TTC549 (cell line): ENCODE measurements at regions not wholly inside any gene's neighbourhood (a gene's known extent, or its start where the extent isn't known, plus 50 kb on each side); places are given as distances from the start of the nearest gene placed in this dataset.

ENCODE experiments used
- FAIRE-seq: peaks from 2 replicates; lab custom pipeline; 2012; peaks lifted over from hg19 to GRCh38; lab: Jason Lieb, UNC

DNA sequence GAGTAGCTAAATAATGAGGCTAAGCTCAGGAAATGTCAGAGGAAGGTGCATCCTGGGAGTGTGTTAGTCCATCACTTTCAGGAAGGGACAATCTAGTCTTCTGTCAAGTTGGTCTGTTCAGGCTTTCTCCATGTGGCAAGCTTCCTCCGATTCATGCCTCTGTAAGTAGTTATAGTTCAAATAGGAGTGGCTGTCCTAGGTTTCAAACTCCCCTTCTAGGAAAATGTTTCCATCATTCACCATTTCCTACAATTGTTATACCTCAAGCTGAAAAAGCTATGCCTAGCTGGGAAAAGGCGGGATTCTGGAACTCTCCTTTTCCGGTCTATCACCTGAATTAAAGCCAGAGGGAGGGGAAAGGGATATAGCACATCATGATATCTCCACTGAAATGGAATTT is 287.7 kb upstream of the ZSWIM2 start:
- FAIRE-seq: no peak

DNA sequence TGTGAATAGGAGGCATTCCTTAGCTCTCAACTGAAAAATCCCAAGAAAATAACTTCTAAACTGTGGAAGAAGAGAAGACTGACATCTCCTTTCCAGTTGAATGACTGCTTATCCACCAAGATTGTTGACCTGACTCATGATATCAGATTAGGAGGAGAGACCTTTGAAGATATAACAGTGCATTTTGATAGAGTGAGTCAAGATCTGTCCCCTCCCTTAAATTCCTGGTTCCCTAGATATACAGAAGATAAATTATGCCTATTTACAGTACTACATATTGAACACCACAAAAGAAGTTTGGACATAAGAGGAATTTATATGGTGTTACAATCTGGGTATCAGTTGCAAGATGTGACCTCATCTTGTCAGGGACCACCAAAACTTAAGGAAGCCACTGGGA is 285.3 kb upstream of the ZSWIM2 start:
- FAIRE-seq: no peak

DNA sequence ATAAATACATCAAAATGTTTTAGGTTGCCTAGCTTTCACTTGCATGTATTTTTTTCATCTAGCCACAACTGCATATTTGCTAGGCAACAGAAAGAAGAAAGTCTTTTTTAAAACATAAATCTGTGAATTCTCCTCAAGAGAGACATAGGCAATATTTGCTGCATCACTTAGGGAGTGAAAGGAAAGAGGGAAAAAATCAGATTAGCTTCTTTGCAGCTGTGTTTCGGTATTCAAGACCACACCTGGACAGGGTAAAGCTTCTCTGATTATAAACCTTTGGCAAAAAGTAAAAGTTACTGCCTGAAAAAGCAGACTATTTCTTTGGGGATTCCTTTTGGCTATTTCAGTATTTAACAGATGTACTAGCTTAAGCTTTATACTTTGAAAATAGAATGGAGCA is 280.9 kb upstream of the ZSWIM2 start:
- FAIRE-seq: no peak

DNA sequence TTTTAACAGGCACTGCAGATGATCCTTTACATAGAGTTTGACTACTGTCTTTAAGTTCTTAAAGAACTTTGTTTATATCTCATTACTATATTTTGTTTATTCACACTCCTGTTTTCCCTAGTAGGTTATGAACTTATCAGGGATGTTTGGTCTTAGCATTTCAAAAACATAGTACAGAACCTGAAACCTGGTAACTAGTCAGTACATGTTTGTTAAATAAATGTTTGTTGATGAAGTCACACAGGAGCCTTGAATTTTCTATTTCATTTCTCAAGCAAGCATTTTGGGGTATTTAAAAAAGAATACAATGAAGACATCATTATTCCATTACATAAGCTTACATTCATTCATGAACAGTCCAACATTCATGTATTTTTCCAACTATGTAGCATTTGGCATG is 280.3 kb upstream of the ZSWIM2 start:
- FAIRE-seq: no peak

DNA sequence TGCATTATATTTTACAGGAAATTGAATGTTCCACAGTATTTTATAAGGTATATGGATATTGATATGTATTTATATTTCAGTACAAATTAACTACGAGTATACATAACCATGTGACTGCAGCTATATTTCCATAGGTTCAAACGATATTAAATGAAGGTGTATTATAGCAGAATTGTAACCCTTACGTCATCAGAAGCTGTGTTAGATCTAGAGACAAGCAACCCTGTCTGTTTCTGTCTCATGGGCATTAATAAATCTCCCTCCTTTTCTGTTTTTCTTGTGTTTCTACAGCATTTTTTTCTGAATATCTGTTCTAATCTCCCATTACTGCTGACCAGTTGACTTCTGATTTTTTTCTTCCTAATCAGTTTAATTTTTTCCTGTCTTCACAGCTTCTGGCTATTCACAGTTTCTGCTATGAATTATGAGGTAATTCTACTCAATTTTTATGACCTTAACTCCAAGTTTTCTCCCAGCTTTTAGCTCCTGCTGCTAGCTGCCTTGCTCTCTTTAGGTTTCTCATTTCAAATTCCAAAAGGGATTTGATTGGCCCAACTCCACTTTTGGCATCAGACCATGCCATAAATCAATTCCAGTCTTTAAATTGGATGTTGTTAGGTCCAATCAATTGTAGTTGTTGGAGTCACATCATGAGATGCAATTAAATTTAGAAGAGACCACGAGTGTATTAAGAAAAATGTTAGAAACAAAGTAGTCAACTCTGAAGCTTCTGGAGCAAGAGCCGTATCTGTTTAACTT is 277.5 kb upstream of the ZSWIM2 start:
- no peak for FAIRE-seq

DNA sequence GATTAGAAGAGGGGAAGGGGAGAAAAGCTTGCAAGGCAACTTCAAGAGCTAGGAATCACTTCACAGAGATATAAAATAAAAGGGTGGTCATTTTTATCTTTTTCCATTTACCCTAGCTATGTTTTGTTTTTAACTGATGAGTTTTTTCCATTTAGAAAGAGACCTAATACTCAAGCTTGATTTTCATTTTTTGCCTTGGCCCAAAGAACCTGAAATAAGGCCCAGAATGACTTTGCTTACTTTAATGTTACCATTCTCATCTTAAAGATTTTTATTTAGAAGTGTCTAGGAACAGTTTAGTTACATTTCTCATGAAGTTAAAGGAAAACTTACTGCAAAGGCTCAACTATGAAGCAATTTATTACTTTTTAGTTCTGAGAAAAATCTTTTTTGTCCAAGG is 276.3 kb upstream of the ZSWIM2 start:
- FAIRE-seq: no peak

DNA sequence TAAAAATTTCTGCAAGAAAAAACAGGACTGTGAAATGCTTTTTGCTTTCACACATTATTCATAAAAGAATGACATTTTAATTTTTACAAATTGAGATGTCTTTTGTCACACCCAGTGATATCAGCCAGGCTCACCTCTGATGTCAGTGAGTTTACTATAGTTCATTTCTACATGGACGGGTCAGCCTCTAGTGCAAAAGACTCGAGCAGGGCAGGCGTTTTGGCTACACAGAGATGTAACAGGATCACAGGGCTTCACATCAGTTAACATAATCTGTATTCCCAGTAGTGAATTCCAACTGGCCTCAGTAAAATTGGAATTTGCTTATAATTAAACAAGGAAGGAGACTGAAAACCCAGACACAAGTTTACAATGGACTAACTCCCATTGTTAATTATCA is 275.6 kb upstream of the ZSWIM2 start:
- FAIRE-seq: no peak

DNA sequence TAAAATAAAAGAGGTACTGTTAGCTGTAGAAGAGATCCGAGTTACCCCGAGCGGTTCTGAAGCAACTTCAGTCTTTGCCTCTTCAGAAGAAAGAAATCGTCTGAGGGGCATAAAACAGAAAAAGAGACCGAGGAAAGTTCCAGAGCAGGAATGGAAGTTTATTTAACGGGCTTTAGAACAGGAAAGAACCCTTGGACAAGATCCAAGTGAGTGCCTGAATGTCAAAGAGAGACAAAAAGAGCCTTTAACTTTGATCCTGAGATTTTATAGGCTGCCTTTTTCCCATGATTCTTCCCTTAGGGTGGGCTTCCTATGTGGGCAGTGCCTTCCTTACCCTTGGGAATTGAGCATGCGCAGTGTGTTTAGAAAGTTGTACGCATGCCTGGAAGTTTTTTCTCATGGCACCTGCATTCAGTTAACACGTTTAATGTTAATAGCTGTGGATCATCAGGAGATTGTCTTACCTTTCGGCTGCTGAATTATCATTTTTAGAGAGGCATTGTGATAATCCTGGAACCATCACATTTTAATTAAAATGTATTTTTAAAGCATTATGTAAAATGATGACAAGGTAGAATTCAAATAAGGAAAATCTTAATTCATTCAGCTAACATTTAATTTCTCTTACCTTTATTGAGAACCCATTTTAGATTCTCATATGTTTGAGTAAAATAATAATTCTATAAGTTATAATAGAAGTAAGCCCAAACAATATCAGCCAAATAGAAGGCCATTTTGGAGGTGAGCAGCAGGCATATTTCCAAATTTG is 269.5 kb upstream of the ZSWIM2 start:
- no peak for FAIRE-seq

DNA sequence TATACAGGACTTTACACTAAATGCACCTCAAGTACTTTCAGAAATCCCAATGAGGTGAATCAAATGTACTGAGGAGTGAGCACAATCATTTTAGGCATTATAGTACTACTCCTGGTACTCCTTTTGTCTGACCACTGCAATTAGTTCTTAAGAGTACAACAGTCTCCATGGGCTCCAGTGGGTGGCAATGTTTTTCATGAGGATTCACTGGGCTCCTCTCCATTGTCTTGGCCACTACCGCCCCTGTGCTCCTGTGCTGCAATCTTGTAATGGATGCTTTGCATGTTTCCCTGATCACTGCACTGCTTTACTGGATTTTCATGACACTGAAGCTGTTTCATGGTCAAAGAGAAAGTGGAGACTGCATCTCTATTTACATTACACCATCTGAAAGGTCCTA is 268.5 kb upstream of the ZSWIM2 start:
- no peak for FAIRE-seq

DNA sequence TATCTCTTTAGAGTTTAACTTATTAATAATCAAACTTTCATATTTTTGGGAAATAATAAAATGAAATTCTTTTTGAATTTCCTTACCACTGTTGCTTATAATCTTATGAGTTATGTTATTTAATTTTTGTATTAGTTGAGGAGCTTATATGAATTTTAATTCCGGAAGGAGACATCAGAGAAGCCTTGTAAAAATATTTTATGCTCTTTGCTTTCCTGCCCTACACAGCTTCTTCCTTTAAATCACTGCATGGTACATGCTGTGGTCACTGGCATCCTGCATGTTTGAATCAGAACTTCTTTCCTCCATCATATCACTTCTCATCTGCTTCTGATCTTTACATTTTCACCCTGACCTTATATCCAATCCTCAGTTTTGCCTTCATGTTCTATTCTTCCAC is 266.7 kb upstream of the ZSWIM2 start:
- no peak for FAIRE-seq

DNA sequence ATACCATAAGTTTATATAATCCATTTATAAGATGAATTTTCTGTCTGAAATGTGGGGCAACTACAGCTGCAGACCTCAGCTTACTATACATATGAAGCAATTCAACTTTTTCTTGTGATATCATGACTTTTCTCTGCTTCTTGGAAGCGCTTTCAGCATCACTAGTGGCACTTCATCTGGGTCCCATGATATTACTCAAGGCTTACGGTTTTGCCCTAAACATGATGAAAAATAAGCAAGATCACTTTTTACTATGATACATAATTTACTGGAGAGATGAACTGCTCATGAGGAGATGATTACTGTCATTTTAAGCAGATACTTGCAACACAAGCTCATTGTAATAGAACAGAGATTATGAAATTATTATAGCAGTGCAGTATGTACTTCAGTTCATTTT is 258.0 kb upstream of the ZSWIM2 start:
- FAIRE-seq: no peak

DNA sequence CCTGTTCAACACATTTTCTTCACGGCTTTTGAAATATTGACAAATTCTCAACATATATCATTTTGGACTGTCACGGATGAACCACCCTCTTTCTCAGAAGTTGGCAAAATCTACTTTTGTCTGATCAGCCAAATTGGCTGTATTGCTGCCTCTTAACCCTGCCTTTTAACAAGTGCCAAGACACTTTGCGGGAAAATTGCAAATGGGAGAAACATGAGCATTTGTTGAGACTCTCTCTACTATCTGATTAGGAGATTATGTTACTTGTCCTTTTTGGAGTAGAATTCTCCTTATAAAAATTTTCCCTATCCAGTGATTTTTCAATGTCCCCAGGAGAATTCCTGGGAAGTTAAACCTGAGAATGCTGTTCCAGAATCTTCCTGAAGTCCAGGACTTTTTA is 256.2 kb upstream of the ZSWIM2 start:
- FAIRE-seq: no peak

DNA sequence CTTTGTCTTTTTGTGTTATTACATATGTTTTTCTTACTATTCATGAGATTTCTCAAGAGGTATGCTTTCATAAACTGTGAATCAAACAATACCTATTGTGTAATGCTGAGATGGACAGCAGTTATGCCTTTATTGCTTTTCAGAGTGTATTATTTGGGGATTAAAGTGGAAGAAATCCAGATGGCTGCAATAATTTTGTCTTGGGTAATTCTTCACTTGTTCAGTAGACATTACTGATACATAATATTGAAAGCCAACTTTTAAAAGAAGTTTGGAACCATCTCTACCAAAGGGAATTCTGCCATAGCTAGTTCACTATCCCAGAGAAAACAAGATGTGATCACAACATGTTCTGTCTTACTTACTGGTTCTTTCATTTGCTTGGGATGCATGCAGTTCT is 253.4 kb upstream of the ZSWIM2 start:
- no peak for FAIRE-seq

DNA sequence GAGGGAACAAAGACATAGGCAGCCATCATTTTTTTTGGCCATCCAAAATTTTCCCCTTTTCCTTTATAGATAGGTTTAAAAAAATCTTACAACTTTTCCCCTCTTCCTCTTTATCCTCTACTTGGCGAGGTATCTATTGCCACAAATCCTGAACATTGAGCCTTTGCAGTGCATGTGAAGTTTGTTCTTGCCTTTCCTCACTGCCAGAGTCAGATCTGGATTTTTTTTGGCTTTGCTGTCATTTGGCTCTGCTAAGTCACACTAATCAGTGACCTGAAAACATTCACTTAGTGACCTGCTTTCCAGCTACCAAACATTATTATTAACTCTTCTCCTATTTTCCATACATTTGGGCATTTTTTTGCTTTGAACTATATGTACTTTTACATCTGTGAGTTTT is 249.2 kb upstream of the ZSWIM2 start:
- FAIRE-seq: no peak

DNA sequence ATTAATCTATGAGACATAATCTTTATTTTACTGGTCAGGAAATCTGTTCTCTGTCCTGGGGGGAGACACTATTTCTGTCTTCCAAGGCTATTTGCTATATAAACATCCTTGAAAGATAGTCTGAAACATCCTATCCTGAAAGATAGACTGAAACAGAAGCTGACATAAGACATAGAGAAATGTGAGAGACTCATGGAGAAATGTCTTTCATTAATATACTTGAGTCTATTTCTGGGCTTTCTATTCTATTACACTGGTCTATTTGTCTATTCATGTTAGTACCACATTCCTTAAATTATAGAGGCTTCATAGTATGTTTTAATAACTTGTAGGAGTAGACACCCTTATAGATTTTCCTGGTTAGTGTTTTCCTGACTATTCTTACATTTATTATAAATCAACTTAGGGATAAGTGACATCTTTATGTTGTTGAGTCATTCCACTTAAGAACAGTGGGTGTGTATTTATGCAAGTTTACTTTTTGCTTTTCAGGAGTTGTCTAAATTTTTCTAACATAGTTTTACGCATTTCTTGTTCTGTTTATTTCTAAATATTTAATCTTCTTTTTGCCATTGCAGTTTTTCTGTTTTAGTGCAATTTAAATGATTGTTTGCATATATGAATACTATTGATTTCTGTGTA is 244.9 kb upstream of the ZSWIM2 start:
- no peak for FAIRE-seq

DNA sequence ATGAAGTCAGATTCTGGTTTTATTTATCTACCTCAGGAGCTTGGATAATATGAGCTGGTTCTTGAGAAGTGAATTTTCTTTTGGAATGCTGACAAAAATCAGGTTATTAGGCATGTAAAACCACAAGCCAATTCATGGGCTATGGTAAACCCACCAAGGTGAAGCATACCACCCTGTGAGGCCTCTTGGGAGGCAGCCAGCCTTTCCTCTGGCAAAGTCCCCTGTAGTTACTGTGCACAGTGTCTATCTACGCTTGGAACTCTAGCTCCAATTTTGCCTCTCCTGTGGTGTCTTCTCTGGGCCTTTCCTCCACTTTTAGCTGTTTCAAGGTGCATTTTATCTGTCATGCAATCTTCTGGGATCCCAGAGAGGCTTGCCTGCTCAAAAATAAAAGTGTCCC is 242.7 kb upstream of the ZSWIM2 start:
- no peak for FAIRE-seq

DNA sequence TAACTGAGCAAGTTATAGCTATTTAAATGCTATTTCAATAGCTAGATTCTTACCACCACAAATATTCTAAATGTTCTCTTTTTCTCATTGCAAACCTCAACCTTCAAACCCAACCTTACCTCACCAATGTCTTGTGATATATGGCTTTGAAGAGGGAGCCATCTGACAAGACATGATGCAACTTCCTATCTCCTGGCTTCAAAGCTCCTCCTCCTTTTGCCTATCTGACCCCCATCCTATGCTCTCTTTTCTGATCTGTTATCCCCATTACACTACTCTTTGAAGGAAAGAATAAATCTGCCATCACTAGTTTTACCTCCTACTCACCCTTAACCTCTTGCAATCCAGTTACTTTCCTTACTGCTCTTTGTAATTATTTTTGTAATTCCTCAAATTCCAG is 235.6 kb upstream of the ZSWIM2 start:
- FAIRE-seq: no peak

DNA sequence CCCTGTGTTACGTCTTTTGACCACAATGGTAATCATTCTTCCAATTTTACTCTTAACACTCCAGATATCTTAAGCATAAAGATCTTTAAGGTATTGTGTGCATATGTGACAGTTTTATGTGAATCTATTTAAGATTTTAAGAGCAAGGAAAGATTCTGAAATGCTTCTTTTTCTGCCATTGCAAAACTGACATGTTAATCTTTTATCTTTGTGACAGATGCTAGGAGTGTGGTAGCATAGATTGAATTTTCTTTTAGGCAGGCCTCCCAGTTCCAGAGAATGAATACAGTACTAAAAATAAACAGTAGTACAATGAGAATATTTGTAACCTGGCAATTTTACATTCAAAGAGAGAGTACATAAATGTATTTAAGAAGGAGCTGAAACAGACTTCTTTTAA is 232.5 kb upstream of the ZSWIM2 start:
- no peak for FAIRE-seq

DNA sequence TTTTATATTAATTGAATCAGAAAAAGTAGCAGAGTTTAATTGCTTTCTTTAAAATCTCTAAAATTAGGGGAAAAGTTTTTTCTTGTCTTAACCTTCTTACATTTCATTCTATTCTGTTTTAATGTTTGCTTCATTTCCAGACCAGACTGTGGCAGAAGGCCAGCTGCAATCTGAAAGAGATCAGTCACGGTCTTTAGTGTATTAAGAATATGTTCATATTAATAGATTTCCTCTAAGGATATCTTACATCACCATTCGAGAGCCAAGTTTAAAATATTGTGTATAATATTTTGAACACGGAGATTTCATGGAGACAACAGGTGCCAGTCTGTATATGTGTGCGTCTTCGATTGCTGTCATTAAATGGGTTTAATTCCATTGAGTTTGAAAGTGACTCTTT is 230.9 kb upstream of the ZSWIM2 start:
- FAIRE-seq: no peak

DNA sequence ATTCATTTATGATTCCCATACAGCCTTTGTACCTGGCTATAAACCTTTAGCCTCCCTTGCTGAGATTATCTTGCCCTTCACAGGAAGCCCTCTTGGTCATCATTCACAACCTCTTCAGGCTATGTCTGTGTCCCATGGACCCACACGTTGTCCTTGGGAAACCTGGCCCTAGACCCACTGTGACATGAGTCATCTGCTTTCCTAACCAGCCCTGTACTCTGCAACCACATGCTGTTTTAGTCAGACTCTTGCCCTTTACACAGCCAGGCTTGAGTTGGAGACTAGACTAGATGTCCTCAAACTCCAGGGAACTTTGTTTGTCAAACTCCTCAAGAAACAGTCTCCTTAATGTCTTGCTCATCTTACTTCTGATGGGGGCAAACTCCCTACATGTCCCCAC is 229.3 kb upstream of the ZSWIM2 start:
- FAIRE-seq: no peak

DNA sequence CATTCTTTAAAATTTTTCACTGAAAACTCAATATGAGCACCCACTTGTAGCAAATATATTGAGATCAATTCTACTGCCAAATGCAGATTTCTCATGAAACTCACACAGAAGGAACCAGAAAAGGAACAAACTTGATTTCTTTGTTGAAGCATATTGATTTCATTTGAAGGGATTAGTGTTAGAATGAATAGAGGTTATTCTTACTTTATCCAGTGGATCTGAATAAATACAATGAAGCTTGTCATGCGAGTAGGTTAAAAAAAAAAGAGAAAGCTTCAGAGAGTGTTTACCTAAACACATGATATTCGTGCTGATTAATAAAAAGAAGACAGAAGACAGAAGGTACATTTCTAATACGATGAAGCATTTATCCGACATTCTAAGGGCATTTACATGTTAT is 226.7 kb upstream of the ZSWIM2 start:
- FAIRE-seq: no peak

DNA sequence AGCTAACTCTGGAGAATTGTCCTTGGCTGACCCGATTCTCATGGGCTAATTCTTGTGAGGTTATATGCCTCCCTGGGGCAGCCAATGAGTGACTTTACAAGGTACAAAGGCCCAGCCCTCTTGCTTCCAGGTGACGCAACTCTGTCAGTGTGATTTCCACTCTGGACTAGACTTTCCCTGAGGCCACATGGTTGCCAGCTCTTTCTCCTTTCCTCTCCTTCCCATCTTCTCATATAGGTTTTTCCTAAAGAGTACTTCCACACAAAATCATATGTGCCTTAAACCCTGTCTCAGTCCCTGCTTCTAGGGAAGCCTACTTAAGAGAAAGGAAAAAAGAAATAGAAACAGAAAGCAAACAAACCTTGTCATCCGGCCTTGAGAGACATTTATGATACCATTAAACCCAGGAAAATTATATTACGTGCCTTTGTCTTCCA is 226.2 kb upstream of the ZSWIM2 start:
- FAIRE-seq: no peak

DNA sequence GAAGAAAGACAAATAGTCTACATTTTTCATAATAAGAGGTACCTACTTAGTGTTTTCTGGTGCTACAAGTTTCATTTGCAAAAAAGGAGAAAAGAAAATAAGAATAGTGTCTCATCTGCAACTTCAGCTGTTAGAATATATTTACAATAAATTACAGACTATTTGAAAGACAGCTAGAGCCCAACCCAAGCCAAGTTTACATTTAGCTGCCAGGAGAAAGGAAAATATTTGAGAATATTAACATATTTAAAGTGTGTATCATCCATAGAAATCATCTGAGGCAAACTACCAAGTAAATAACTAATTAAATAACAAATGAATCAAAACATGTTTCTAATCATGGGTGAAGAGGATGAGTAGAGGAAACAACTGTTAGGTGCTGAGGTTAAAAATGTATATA is 209.2 kb upstream of the ZSWIM2 start:
- no peak for FAIRE-seq

DNA sequence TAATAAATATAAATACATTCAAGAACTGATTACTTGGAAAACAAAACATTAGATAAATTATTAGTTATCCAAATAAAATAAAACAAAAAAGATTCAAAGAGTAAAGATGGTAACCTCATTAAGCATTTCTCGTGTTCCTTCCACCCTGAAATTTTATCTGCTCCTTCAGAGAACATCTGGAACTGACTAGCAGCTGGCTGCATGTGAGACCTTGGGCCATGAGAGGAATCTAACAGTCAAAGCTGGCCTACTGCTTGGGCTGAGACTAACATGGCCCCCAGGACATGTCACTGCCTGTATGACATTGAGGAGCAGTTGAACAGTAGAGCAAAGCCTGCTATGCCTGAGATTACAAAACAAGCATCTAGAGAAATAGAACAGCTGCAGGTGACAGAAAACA is 208.5 kb upstream of the ZSWIM2 start:
- no peak for FAIRE-seq
